Putamen (tissue), 1 donor: ENCODE measurements at regions not wholly inside any gene's neighbourhood (a gene's known extent, or its start where the extent isn't known, plus 50 kb on each side); places are given as distances from the start of the nearest gene placed in this dataset.

Experiments used
- DNase-seq: peaks from one replicate; pipeline ENCODE4 v3.0.0-alpha.2; 2016; ENCODE audit warnings: low spot score

- DNase-seq: no peak
Observed at GRCh38 chr12:74483057-74483456, 54.6 kb upstream of the ATXN7L3B start.
